H9 (cell line): ENCODE measurements at regions not wholly inside any gene's neighbourhood (a gene's known extent, or its start where the extent isn't known, plus 50 kb on each side); places are given as distances from the start of the nearest gene placed in this dataset.

Experiments used
- DNase-seq: peaks from one replicate; pipeline ENCODE4 v3.0.0-alpha.2; 2017
- H2AFZ ChIP-seq: one replicate; pipeline ENCODE4 v1.6.1; 2013; ENCODE audit warnings: mild to moderate bottlenecking, low read length, control low read depth, moderate library complexity
- H2AK5ac ChIP-seq: 2 replicates; pipeline ENCODE4 v1.6.1; 2013; ENCODE audit warnings: low read length, control low read depth, mixed read lengths; ENCODE audit not compliant: insufficient read length
- H2BK120ac ChIP-seq: one replicate; pipeline ENCODE4 v1.6.1; 2013; ENCODE audit warnings: low read depth, mild to moderate bottlenecking, low read length, control low read depth, inconsistent platforms; ENCODE audit not compliant: poor library complexity, severe bottlenecking
- H2BK12ac ChIP-seq: 2 replicates; pipeline ENCODE4 v1.6.1; 2013; ENCODE audit warnings: low read length, control low read depth, mixed read lengths, low read depth; ENCODE audit not compliant: insufficient read length
- H2BK15ac ChIP-seq: 2 replicates; pipeline ENCODE4 v1.6.1; 2013; ENCODE audit warnings: low read depth, low read length, control low read depth
- H2BK20ac ChIP-seq: one replicate; pipeline ENCODE4 v1.6.1; 2013; ENCODE audit warnings: low read depth, mild to moderate bottlenecking, low read length, control low read depth, inconsistent platforms; ENCODE audit not compliant: poor library complexity, severe bottlenecking
- H2BK5ac ChIP-seq: 2 replicates; pipeline ENCODE4 v1.6.1; 2013; ENCODE audit warnings: low read length, control low read depth, mixed read lengths; ENCODE audit not compliant: insufficient read length
- H3K14ac ChIP-seq: 2 replicates; pipeline ENCODE4 v1.6.1; 2013; ENCODE audit warnings: low read length, control low read depth; ENCODE audit not compliant: insufficient read depth
- H3K18ac ChIP-seq: 2 replicates; pipeline ENCODE4 v1.6.1; 2013; ENCODE audit warnings: low read depth, mild to moderate bottlenecking, mixed read lengths, low read length, control low read depth; ENCODE audit not compliant: insufficient read length
- H3K23ac ChIP-seq: 2 replicates; pipeline ENCODE4 v1.6.1; 2013; ENCODE audit warnings: low read length, control low read depth, mixed read lengths, low read depth; ENCODE audit not compliant: insufficient read length
- H3K23me2 ChIP-seq: 2 replicates; pipeline ENCODE4 v1.6.1; 2013; ENCODE audit warnings: low read depth, mild to moderate bottlenecking, mixed read lengths, low read length, control low read depth; ENCODE audit not compliant: insufficient read length, poor library complexity, severe bottlenecking
- H3K27ac ChIP-seq: 2 replicates; pipeline ENCODE4 v1.5.1; 2013; ENCODE audit warnings: low read length, control low read depth, mixed read lengths, low read depth; ENCODE audit not compliant: insufficient read length
- H3K27me3 ChIP-seq: 2 replicates; pipeline ENCODE4 v1.6.1; 2013; ENCODE audit warnings: low read length, control low read depth, inconsistent platforms; ENCODE audit not compliant: insufficient read depth
- H3K4ac ChIP-seq: 2 replicates; pipeline ENCODE4 v1.6.1; 2013; ENCODE audit warnings: low read depth, mild to moderate bottlenecking, control low read depth, inconsistent platforms, low read length, moderate library complexity
- H3K4me1 ChIP-seq: 2 replicates; pipeline ENCODE4 v1.6.1; 2013; ENCODE audit warnings: low read length, control low read depth, inconsistent platforms; ENCODE audit not compliant: insufficient read depth
- H3K4me2 ChIP-seq: 2 replicates; pipeline ENCODE4 v1.6.1; 2013; ENCODE audit warnings: low read length, control low read depth, mixed read lengths; ENCODE audit not compliant: insufficient read length, insufficient read depth
- H3K56ac ChIP-seq: 2 replicates; pipeline ENCODE4 v1.6.1; 2013; ENCODE audit warnings: low read depth, mild to moderate bottlenecking, mixed read lengths, low read length, control low read depth; ENCODE audit not compliant: insufficient read length
- H3K79me1 ChIP-seq: 2 replicates; pipeline ENCODE4 v1.6.1; 2013; ENCODE audit warnings: low read depth, mild to moderate bottlenecking, moderate library complexity, low read length, control low read depth, inconsistent platforms; ENCODE audit not compliant: insufficient read depth, poor library complexity, severe bottlenecking
- H3K79me2 ChIP-seq: 2 replicates; pipeline ENCODE4 v1.6.1; 2013; ENCODE audit warnings: low read length, control low read depth, inconsistent platforms; ENCODE audit not compliant: insufficient read depth
- H3K9ac ChIP-seq: 2 replicates; pipeline ENCODE4 v1.6.1; 2013; ENCODE audit warnings: low read length, control low read depth, mixed read lengths; ENCODE audit not compliant: insufficient read length; ENCODE audit errors: extremely low read depth
- H3K9me3 ChIP-seq: one replicate; pipeline ENCODE4 v1.6.1; 2013; ENCODE audit warnings: low read depth, low read length, inconsistent platforms; ENCODE audit not compliant: control insufficient read depth
- H3T11ph ChIP-seq: one replicate; pipeline ENCODE4 v1.6.1; 2013; ENCODE audit warnings: mild to moderate bottlenecking, low read length, control low read depth, inconsistent platforms
- H4K20me1 ChIP-seq: one replicate; pipeline ENCODE4 v1.6.1; 2013; ENCODE audit not compliant: control insufficient read depth, insufficient read length, insufficient read depth
- H4K5ac ChIP-seq: 2 replicates; pipeline ENCODE4 v1.6.1; 2013; ENCODE audit warnings: low read depth, mild to moderate bottlenecking, mixed read lengths, low read length, control low read depth; ENCODE audit not compliant: insufficient read length
- H4K8ac ChIP-seq: replicated peaks from 2 replicates; pipeline ENCODE4 v1.6.1; 2013; ENCODE audit warnings: low read length, control low read depth, mixed read lengths, low read depth; ENCODE audit not compliant: insufficient read length
- H4K91ac ChIP-seq: 2 replicates; pipeline ENCODE4 v1.6.1; 2013; ENCODE audit warnings: low read depth, mild to moderate bottlenecking, moderate library complexity, mixed read lengths, low read length, control low read depth; ENCODE audit not compliant: insufficient read length
- H3K27ac Mint-ChIP-seq, 3 experiments: 2 replicates in 2 of 3; 3 replicates in 1 of 3; pipeline ENCODE4 v1.8.0; 2020 to 2021; ENCODE audit warnings: mixed read lengths in 3 of 3, mild to moderate bottlenecking in 1 of 3, moderate library complexity in 1 of 3
- H3K27me3 Mint-ChIP-seq: 2 replicates; pipeline ENCODE4 v1.8.0; 2021; ENCODE audit warnings: low read depth, mild to moderate bottlenecking, moderate library complexity, mixed read lengths
- H3K36me3 Mint-ChIP-seq, 3 experiments: 2 replicates in 2 of 3; 3 replicates in 1 of 3; pipeline ENCODE4 v1.8.0; 2020 to 2021; ENCODE audit warnings: low read depth in 3 of 3, mixed read lengths in 3 of 3; ENCODE audit not compliant: insufficient read depth in 1 of 3
- H3K4me1 Mint-ChIP-seq, 2 experiments: 2 replicates each; pipeline ENCODE4 v1.8.0; 2020; ENCODE audit warnings: mixed read lengths in 2 of 2
- H3K4me3 Mint-ChIP-seq, 2 experiments: 2 replicates in 1 of 2; 3 replicates in 1 of 2; pipeline ENCODE4 v1.8.0; 2020 to 2021; ENCODE audit warnings: mild to moderate bottlenecking in 2 of 2, mixed read lengths in 2 of 2, moderate library complexity in 1 of 2
- H3K9me3 Mint-ChIP-seq, 2 experiments: 2 replicates in 1 of 2; 3 replicates in 1 of 2; pipeline ENCODE4 v1.8.0; 2020; ENCODE audit warnings: mild to moderate bottlenecking in 2 of 2, mixed read lengths in 2 of 2, moderate library complexity in 1 of 2
- WGBS: extraction: QIAGEN DNeasy Blood & Tissue Kit; methylation state at CpG from one replicate; pipeline ENCODE4 v1.1.7; 2013; ENCODE audit warnings: missing lambda C conversion rate, low lambda C conversion rate, mixed read lengths; ENCODE audit not compliant: insufficient read length; ENCODE audit errors: extremely low coverage; 5-methylcytosine and 5-hydroxymethylcytosine counted together
- TF ChIP-seq, protein P1 (sequence below): fragments of 200-600 bp; sonication (generic); conservative IDR thresholded peaks from 3 replicates; pipeline ENCODE4 v1.8.0; 2021; ENCODE audit warnings: antibody characterized with exemption, mild to moderate bottlenecking

DNA sequence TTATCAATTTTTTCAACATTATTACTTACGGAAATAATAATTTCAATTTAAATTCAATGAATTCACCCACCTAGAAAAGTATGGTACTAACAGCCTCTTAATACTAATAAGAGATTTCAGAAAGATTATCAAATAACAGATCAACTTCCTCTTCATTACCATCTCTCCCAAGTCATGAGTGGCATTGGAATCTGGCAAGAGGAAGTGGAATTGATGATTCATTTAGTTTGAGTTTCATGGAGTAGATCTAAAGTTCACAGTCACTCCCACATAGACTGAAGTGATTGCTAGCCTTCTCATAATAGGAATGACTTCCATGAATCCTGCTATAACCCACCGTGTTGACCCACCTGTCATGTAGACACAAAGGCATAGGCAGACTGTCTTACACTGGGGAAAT lies 77.7 kb upstream of the WDR75 start:
- no peak overlapping the region for H4K5ac ChIP-seq
- no peaks in the 10 kb centered on the region for H3K4me1 Mint-ChIP-seq
- H3K56ac ChIP-seq: no peak overlapping the region
- no peak overlapping the region for H3K4me3 Mint-ChIP-seq
- H4K20me1 ChIP-seq: no peaks in the 10 kb centered on the region
- H2BK20ac ChIP-seq: no peak overlapping the region
- no peaks in the 10 kb centered on the region for H3K27me3 ChIP-seq
- H2AK5ac ChIP-seq: no peak overlapping the region
- no peak overlapping the region for H3T11ph ChIP-seq
- no peak overlapping the region for H2BK15ac ChIP-seq
- H3K79me1 ChIP-seq: no peaks in the 10 kb centered on the region
- no peaks in the 10 kb centered on the region for H3K79me2 ChIP-seq
- H3K4me2 ChIP-seq: no peak overlapping the region
- H3K27ac Mint-ChIP-seq: no peak overlapping the region
- no peaks in the 10 kb centered on the region for H3K36me3 Mint-ChIP-seq
- no peak overlapping the region for H2BK5ac ChIP-seq
- no peak overlapping the region for H3K27ac ChIP-seq
- no peak overlapping the region for H2BK120ac ChIP-seq
- no peak overlapping the region for H3K23ac ChIP-seq
- H3K9me3 ChIP-seq: no peaks in the 10 kb centered on the region
- H4K8ac ChIP-seq: no peak overlapping the region
- TF ChIP-seq, protein P1, sequence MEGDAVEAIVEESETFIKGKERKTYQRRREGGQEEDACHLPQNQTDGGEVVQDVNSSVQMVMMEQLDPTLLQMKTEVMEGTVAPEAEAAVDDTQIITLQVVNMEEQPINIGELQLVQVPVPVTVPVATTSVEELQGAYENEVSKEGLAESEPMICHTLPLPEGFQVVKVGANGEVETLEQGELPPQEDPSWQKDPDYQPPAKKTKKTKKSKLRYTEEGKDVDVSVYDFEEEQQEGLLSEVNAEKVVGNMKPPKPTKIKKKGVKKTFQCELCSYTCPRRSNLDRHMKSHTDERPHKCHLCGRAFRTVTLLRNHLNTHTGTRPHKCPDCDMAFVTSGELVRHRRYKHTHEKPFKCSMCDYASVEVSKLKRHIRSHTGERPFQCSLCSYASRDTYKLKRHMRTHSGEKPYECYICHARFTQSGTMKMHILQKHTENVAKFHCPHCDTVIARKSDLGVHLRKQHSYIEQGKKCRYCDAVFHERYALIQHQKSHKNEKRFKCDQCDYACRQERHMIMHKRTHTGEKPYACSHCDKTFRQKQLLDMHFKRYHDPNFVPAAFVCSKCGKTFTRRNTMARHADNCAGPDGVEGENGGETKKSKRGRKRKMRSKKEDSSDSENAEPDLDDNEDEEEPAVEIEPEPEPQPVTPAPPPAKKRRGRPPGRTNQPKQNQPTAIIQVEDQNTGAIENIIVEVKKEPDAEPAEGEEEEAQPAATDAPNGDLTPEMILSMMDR: no peak
- H2BK12ac ChIP-seq: no peak overlapping the region
- H3K4ac ChIP-seq: no peak overlapping the region
- H3K27me3 Mint-ChIP-seq: no peaks in the 10 kb centered on the region
- H3K23me2 ChIP-seq: no peaks in the 10 kb centered on the region
- H4K91ac ChIP-seq: no peak overlapping the region
- H3K18ac ChIP-seq: no peak overlapping the region
- no peaks in the 10 kb centered on the region for H3K9me3 Mint-ChIP-seq
- no peak overlapping the region for H2AFZ ChIP-seq
- H3K14ac ChIP-seq: no peak overlapping the region
- no peak for DNase-seq
- no peaks in the 10 kb centered on the region for H3K4me1 ChIP-seq
- no peak overlapping the region for H3K9ac ChIP-seq
- 100% methylated on average over 1 of the region's 2 CpGs for WGBS
